ENCODE measurements at regions not wholly inside any gene's neighbourhood (a gene's known extent, or its start where the extent isn't known, plus 50 kb on each side); places are given as distances from the start of the nearest gene placed in this dataset.

GRCh38 chr1:238962941-238963340, 423.4 kb upstream of the CHRM3 start:
- no peaks in the 10 kb centered on the region for H3K36me3 ChIP-seq (ENCODE audit: control insufficient read depth, insufficient read depth, low read length)
- H3K27me3 ChIP-seq (ENCODE audit: control insufficient read depth, insufficient read depth, low read length) = no peaks in the 10 kb centered on the region
- ChIA-PET CTCF (no interaction called here), POLR2A (no interaction called here)
- no peak for DNase-seq (ENCODE audit: low read depth)
- no peak for TF ChIP-seq CTCF (IDR thresholded peaks at IDR 0.05; ENCODE audit: insufficient read depth, low read depth, low read length)
- H3K4me3 ChIP-seq (ENCODE audit: low read depth, low read length) = no peak overlapping the region

GRCh38 chr1:238961790-238962189, 424.6 kb upstream of the CHRM3 start:
- ChIA-PET CTCF (no interaction called here), POLR2A (no interaction called here)
- Histone ChIP-seq H3K27me3 (ENCODE audit: control insufficient read depth, insufficient read depth, low read length) (no peaks in the 10 kb centered on the region), H3K36me3 (ENCODE audit: control insufficient read depth, insufficient read depth, low read length) (no peaks in the 10 kb centered on the region), H3K4me3 (ENCODE audit: low read depth, low read length) (no peak overlapping the region)
- no peak for TF ChIP-seq CTCF (IDR thresholded peaks at IDR 0.05; ENCODE audit: insufficient read depth, low read depth, low read length)
- no peak for DNase-seq (ENCODE audit: low read depth)

- POLR2A ChIA-PET = no interaction called here
- DNase-seq (ENCODE audit: low read depth) = no peak
- Histone ChIP-seq H3K27me3 (ENCODE audit: control insufficient read depth, insufficient read depth, low read length) (no peaks in the 10 kb centered on the region), H3K4me3 (ENCODE audit: low read depth, low read length) (no peak overlapping the region), H3K36me3 (ENCODE audit: control insufficient read depth, insufficient read depth, low read length) (no peaks in the 10 kb centered on the region)
- CTCF ChIA-PET = no interaction called here
- no peak for TF ChIP-seq CTCF (IDR thresholded peaks at IDR 0.05; ENCODE audit: insufficient read depth, low read depth, low read length)
These were observed 426.3 kb upstream of the CHRM3 start for GRCh38 chr1:238960071-238960470.

GRCh38 chr1:238955934-238956333, 430.4 kb upstream of the CHRM3 start:
- POLR2A ChIA-PET = no interaction called here
- no peak for TF ChIP-seq CTCF (IDR thresholded peaks at IDR 0.05; ENCODE audit: insufficient read depth, low read depth, low read length)
- no peaks in the 10 kb centered on the region for H3K36me3 ChIP-seq (ENCODE audit: control insufficient read depth, insufficient read depth, low read length)
- no peaks in the 10 kb centered on the region for H3K27me3 ChIP-seq (ENCODE audit: control insufficient read depth, insufficient read depth, low read length)
- DNase-seq (ENCODE audit: low read depth) = no peak
- CTCF ChIA-PET = no interaction called here
- no peak overlapping the region for H3K4me3 ChIP-seq (ENCODE audit: low read depth, low read length)

GRCh38 chr1:238954865-238955264, 431.5 kb upstream of the CHRM3 start:
- POLR2A ChIA-PET = no interaction called here
- no peak for TF ChIP-seq CTCF (IDR thresholded peaks at IDR 0.05; ENCODE audit: insufficient read depth, low read depth, low read length)
- DNase-seq (ENCODE audit: low read depth) = no peak
- CTCF ChIA-PET = no interaction called here
- Histone ChIP-seq H3K27me3 (ENCODE audit: control insufficient read depth, insufficient read depth, low read length) (no peaks in the 10 kb centered on the region), H3K36me3 (ENCODE audit: control insufficient read depth, insufficient read depth, low read length) (no peaks in the 10 kb centered on the region), H3K4me3 (ENCODE audit: low read depth, low read length) (no peak overlapping the region)

All from BJ (cell line).